AG04450 (cell line): ENCODE measurements at regions not wholly inside any gene's neighbourhood (a gene's known extent, or its start where the extent isn't known, plus 50 kb on each side); places are given as distances from the start of the nearest gene placed in this dataset.

Experiments
- CTCF ChIA-PET: fragments of 300-600, 350-600 bp; formaldehyde crosslinking; extraction: SDS; loops from one replicate; lab custom pipeline; 2022; ENCODE audit warnings: antibody characterized with exemption, inconsistent platforms; lab: Charles Lee
- POLR2A ChIA-PET: fragments of 350-600 bp; formaldehyde crosslinking; extraction: SDS; loops from one replicate; lab custom pipeline; 2021; ENCODE audit warnings: antibody characterized with exemption, inconsistent platforms; lab: Yijun Ruan, JAX
- DNase-seq: peaks from one replicate; pipeline ENCODE4 v3.0.0-alpha.2; 2011; ENCODE audit warnings: low read depth, low spot score
- H3K27ac ChIP-seq: one replicate; pipeline ENCODE4 v1.5.1; 2012; ENCODE audit warnings: low read depth, low read length, control low read depth
- H3K27me3 ChIP-seq: one replicate; pipeline ENCODE4 v1.6.0; 2012; ENCODE audit warnings: low read length; ENCODE audit not compliant: control insufficient read depth, insufficient read depth
- H3K4me3 ChIP-seq: 2 replicates; pipeline ENCODE4 v1.5.1; 2011; ENCODE audit warnings: mild to moderate bottlenecking, low read depth, low read length, control low read depth
- H3K9me3 ChIP-seq: 2 replicates; pipeline ENCODE4 v1.5.1; 2012; ENCODE audit warnings: low read length; ENCODE audit not compliant: control insufficient read depth, insufficient read depth
- CTCF ChIP-seq: IDR thresholded peaks from 2 replicates; pipeline ENCODE4 v1.5.1; 2011; ENCODE audit warnings: low read depth, low read length, control low read depth, inconsistent platforms

GRCh38 chrX:21151051-21151450, 223.2 kb upstream of the CNKSR2 start:
- POLR2A ChIA-PET: no interaction called here
- Histone ChIP-seq H3K4me3 (no peak overlapping the region), H3K27ac (no peak overlapping the region), H3K9me3 (no peaks in the 10 kb centered on the region), H3K27me3 (no peaks in the 10 kb centered on the region)
- CTCF ChIA-PET: no interaction called here
- DNase-seq: no peak
- no peak for TF ChIP-seq CTCF

GRCh38 chrX:21153033-21153432, 221.2 kb upstream of the CNKSR2 start:
- ChIA-PET CTCF (no interaction called here), POLR2A (no interaction called here)
- TF ChIP-seq CTCF: no peak
- Histone ChIP-seq H3K27ac (no peak overlapping the region), H3K4me3 (no peak overlapping the region), H3K27me3 (no peaks in the 10 kb centered on the region), H3K9me3 (no peaks in the 10 kb centered on the region)
- no peak for DNase-seq

DNA sequence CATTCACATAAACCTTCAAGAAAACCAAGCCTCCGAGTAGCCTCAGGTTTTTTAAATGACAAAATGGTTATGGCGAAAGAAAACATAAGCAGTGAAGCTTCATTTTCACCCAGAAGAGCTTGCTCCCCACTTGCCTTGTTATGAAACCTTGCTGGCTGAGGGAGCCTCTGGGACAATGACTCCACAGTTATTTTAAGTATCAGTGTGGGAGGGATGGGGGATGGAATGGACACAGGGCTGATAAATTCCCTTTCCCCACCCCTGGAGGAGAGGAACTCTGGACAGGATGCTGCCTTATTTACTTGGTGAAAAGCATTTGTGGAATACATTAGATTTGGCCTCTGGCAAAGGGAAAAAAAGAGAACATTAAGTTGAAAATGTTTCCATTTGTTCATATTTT, 220.7 kb upstream of the CNKSR2 start:
- Histone ChIP-seq H3K27ac (no peak overlapping the region), H3K27me3 (no peaks in the 10 kb centered on the region), H3K9me3 (no peaks in the 10 kb centered on the region), H3K4me3 (no peak overlapping the region)
- TF ChIP-seq CTCF: no peak
- ChIA-PET POLR2A (no interaction called here), CTCF (no interaction called here)
- DNase-seq: no peak

DNA sequence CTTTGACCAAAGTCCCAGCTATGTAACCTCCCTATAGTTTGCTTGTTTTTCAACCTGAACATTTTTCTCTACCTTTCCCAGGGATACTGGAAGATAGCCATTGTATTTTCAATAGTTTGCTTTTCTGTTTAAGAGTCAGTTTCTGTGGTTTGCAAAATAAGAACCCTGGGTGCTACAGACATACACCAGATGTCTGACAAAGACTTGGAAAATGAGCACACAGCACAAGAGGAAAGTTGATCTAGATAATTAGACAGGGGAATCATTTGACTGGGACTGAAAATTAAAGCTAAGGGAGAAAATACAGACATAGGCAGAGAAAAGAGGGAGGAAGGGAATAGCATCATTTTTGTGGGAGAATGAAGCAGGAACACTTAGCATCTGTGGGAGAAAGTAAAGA, 218.3 kb upstream of the CNKSR2 start:
- Histone ChIP-seq H3K9me3 (no peaks in the 10 kb centered on the region), H3K4me3 (no peak overlapping the region), H3K27ac (no peak overlapping the region), H3K27me3 (no peaks in the 10 kb centered on the region)
- POLR2A ChIA-PET: no interaction called here
- DNase-seq: no peak
- TF ChIP-seq CTCF: no peak
- CTCF ChIA-PET: no interaction called here

GRCh38 chrX:21156632-21157031, 217.6 kb upstream of the CNKSR2 start:
- no peak overlapping the region for H3K4me3 ChIP-seq
- no peak for DNase-seq
- ChIA-PET CTCF (no interaction called here), POLR2A (no interaction called here)
- no peak for TF ChIP-seq CTCF
- no peaks in the 10 kb centered on the region for H3K9me3 ChIP-seq
- no peaks in the 10 kb centered on the region for H3K27me3 ChIP-seq
- no peak overlapping the region for H3K27ac ChIP-seq
